GM21723 (cell line): ENCODE measurements at regions not wholly inside any gene's neighbourhood (a gene's known extent, or its start where the extent isn't known, plus 50 kb on each side); places are given as distances from the start of the nearest gene placed in this dataset.
A peak's percentile ranks its signal among the peaks of the same experiment; 100 is the strongest.

Experiments used
- ATAC-seq: cut with Tn5 transposase; IDR thresholded peaks from one replicate; pipeline ENCODE4 v1.9.1; 2021; ENCODE audit warnings: mild to moderate bottlenecking, moderate library complexity; ENCODE audit not compliant: unreplicated experiment

- no peak for ATAC-seq
Measured at GRCh38 chr10:20998036-20998435, 100.9 kb upstream of the NEBL start.

GRCh38 chr10:20995123-20995987 lies 98.2 kb upstream of the NEBL start:
- ATAC-seq: no peak

- ATAC-seq: no peak
Measured at GRCh38 chr10:20993830-20994527, 96.9 kb upstream of the NEBL start.

- ATAC-seq: no peak
Measured at GRCh38 chr10:20993389-20993788, 96.3 kb upstream of the NEBL start.

GRCh38 chr10:20991526-20991925 lies 94.4 kb upstream of the NEBL start:
- ATAC-seq: no peak

- ATAC-seq: no peak
Measured at GRCh38 chr10:20990604-20991003, 93.5 kb upstream of the NEBL start.

GRCh38 chr10:20988357-20988983 lies 91.4 kb upstream of the NEBL start:
- no peak for ATAC-seq

GRCh38 chr10:20986049-20986448 lies 88.9 kb upstream of the NEBL start:
- no peak for ATAC-seq

GRCh38 chr10:20984662-20985061 lies 87.6 kb upstream of the NEBL start:
- no peak for ATAC-seq

GRCh38 chr10:20981419-20981953 lies 84.4 kb upstream of the NEBL start:
- ATAC-seq: no peak

GRCh38 chr10:20978617-20979016 lies 81.5 kb upstream of the NEBL start:
- ATAC-seq: no peak

- no peak for ATAC-seq
Measured at GRCh38 chr10:20977300-20977699, 80.2 kb upstream of the NEBL start.

- no peak for ATAC-seq
Measured at GRCh38 chr10:20976891-20977290, 79.8 kb upstream of the NEBL start.

- ATAC-seq: no peak
Measured at GRCh38 chr10:20976390-20976789, 79.3 kb upstream of the NEBL start.

- no peak for ATAC-seq
Measured at GRCh38 chr10:20975236-20975635, 78.1 kb upstream of the NEBL start.

GRCh38 chr10:20972925-20973324 lies 75.8 kb upstream of the NEBL start:
- ATAC-seq: no peak

GRCh38 chr10:20971901-20972300 lies 74.8 kb upstream of the NEBL start:
- no peak for ATAC-seq

- ATAC-seq: peak; percentile 98
Measured at GRCh38 chr10:20970708-20971107, 73.6 kb upstream of the NEBL start.

- ATAC-seq: peak; percentile 2
Measured at GRCh38 chr10:20970044-20970443, 72.9 kb upstream of the NEBL start.

- no peak for ATAC-seq
Measured at GRCh38 chr10:20966426-20966825, 69.3 kb upstream of the NEBL start.

- ATAC-seq: no peak
Measured at GRCh38 chr10:20963721-20964595, 66.8 kb upstream of the NEBL start.
